Thoracic aorta (tissue), 2 donors: ENCODE measurements at regions not wholly inside any gene's neighbourhood (a gene's known extent, or its start where the extent isn't known, plus 50 kb on each side); places are given as distances from the start of the nearest gene placed in this dataset.

Source experiments
- ATAC-seq: fragments of 150-250 bp; one replicate; pipeline ENCODE4 v1.8.0; 2017; ENCODE audit warnings: low read depth; ENCODE audit not compliant: insufficient number of reproducible peaks, low FRiP score
- DNase-seq: peaks from one replicate; pipeline ENCODE4 v3.0.0-alpha.2; 2020; ENCODE audit warnings: low spot score
- H3K27ac ChIP-seq, 2 donors: fragments of 200-600 bp; sonication (generic); 1 replicate in 1 of 2; 2 replicates in 1 of 2; pipeline ENCODE4 v1.5.1; 2016; ENCODE audit warnings: mild to moderate bottlenecking in 2 of 2, moderate library complexity in 2 of 2
- H3K27me3 ChIP-seq: fragments of 200-600 bp; sonication (generic); replicated peaks from 2 replicates; pipeline ENCODE4 v1.6.0; 2016; ENCODE audit warnings: mild to moderate bottlenecking; ENCODE audit not compliant: insufficient read depth
- H3K36me3 ChIP-seq: fragments of 200-600 bp; sonication (generic); one replicate; pipeline ENCODE4 v1.5.1; 2016
- H3K4me1 ChIP-seq, 2 donors: fragments of 200-600 bp; sonication (generic); 1 replicate in 1 of 2; 2 replicates in 1 of 2; pipeline versions ENCODE4 v1.5.1 to v1.6.0; 2016; ENCODE audit warnings: low read depth in 2 of 2, mild to moderate bottlenecking in 1 of 2; ENCODE audit not compliant: control insufficient read depth in 1 of 2
- H3K4me3 ChIP-seq: fragments of 200-600 bp; sonication (generic); 2 replicates; pipeline ENCODE4 v1.5.1; 2016; ENCODE audit warnings: mild to moderate bottlenecking
- H3K9me3 ChIP-seq: fragments of 200-600 bp; sonication (generic); 2 replicates; pipeline ENCODE4 v1.5.1; 2016
- CTCF ChIP-seq: fragments of 200-600 bp; sonication (generic); IDR thresholded peaks from one replicate; pipeline ENCODE4 v1.5.1; 2019; ENCODE audit warnings: antibody characterized with exemption

GRCh38 chr9:134566936-134567335, 74.7 kb upstream of the COL5A1 start:
- peaks cover 0 to 11% of the 10 kb centered on the region in 2 donors for H3K4me1 ChIP-seq
- no peak for DNase-seq
- peaks cover 4% of the 10 kb centered on the region for H3K9me3 ChIP-seq
- no peak overlapping the region for H3K27ac ChIP-seq
- no peak for TF ChIP-seq CTCF
- ATAC-seq, result no peak
- H3K36me3 ChIP-seq, result no peaks in the 10 kb centered on the region
- H3K4me3 ChIP-seq, result no peak overlapping the region
- no peaks in the 10 kb centered on the region for H3K27me3 ChIP-seq

DNA sequence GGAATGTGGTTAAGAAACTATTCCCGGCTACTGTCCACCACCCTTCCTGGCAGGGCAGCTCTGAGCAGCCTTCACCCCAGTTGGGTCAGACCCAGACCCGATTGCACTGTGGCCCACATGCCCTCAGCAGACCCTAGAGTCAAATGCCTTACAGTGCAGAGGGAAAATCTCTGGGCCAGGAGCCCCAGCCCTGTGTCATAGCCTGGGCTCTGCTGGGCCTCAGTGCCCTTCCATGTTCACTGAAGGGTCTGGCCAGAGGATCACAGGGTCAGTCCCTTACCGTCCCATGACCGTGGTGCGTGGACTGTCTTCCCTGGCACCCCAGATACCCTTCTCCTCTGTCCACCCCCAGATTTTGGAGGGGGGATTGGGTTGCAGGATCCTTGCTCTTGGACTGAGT, 73.5 kb upstream of the COL5A1 start:
- DNase-seq, result no peak
- Histone ChIP-seq H3K4me3 (no peak overlapping the region), H3K4me1 (peaks cover 0 to 11% of the 10 kb centered on the region in 2 donors), H3K27ac (no peak overlapping the region), H3K27me3 (no peaks in the 10 kb centered on the region), H3K9me3 (peaks cover 4% of the 10 kb centered on the region), H3K36me3 (no peaks in the 10 kb centered on the region)
- TF ChIP-seq CTCF, result no peak
- ATAC-seq, result no peak

DNA sequence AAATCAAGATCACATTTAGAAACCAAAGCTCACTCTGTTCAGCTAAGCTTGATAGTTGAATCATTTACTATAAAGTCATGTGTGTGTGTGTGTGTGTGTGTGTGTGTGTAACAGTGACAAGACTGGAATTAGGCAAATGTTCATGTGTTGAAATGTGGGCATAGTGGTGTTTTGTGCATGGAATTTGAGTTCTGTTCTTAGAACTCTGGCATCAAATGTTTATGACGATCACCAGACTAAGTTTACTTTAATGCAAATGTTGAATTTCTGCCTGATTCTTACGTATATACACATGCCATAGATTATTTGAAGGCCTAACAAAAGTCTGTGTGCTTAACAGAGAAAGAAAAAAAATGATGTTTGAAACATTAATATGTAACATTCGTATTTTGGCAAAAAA, 72.8 kb upstream of the COL5A1 start:
- peaks cover 0 to 11% of the 10 kb centered on the region in 2 donors for H3K4me1 ChIP-seq

GRCh38 chr9:134569626-134570025, 72.0 kb upstream of the COL5A1 start:
- H3K4me3 ChIP-seq, result no peak overlapping the region
- peaks cover 4% of the 10 kb centered on the region for H3K9me3 ChIP-seq
- H3K4me1 ChIP-seq, result peaks cover 0 to 11% of the 10 kb centered on the region in 2 donors
- DNase-seq, result no peak
- no peak for ATAC-seq
- no peak for TF ChIP-seq CTCF
- no peak overlapping the region for H3K27ac ChIP-seq
- H3K36me3 ChIP-seq, result no peaks in the 10 kb centered on the region
- no peaks in the 10 kb centered on the region for H3K27me3 ChIP-seq

More for the DNA sequence above, 72.8 kb upstream of the COL5A1 start:
- no peak overlapping the region for H3K4me3 ChIP-seq
- H3K27me3 ChIP-seq, result no peaks in the 10 kb centered on the region
- ATAC-seq, result no peak
- peaks cover 4% of the 10 kb centered on the region for H3K9me3 ChIP-seq
- no peaks in the 10 kb centered on the region for H3K36me3 ChIP-seq
- H3K27ac ChIP-seq, result no peak overlapping the region
- no peak for DNase-seq
- no peak for TF ChIP-seq CTCF

- DNase-seq (no peak), ATAC-seq (peak; percentile 59)
- Histone ChIP-seq H3K27me3 (no peaks in the 10 kb centered on the region), H3K4me3 (no peak overlapping the region), H3K4me1 (peaks cover 0 to 11% of the 10 kb centered on the region in 2 donors), H3K36me3 (no peaks in the 10 kb centered on the region), H3K27ac (peak overlapping the region in 1 of 2 donors; percentile 16), H3K9me3 (peaks cover 4% of the 10 kb centered on the region)
- TF ChIP-seq CTCF, result no peak
Observed at GRCh38 chr9:134570151-134570621, 71.4 kb upstream of the COL5A1 start.
